Right lobe of liver (tissue), 4 donors: ENCODE measurements at regions not wholly inside any gene's neighbourhood (a gene's known extent, or its start where the extent isn't known, plus 50 kb on each side); places are given as distances from the start of the nearest gene placed in this dataset.

Experiments
- CTCF ChIP-seq, 4 donors: fragments of 200-600 bp in 3 of 4; fragments of 450-650 bp in 1 of 4; IDR thresholded peaks; one replicate each; pipeline versions ENCODE4 v1.5.1 to v1.8.0; 2016 to 2022; ENCODE audit warnings: antibody characterized with exemption in 4 of 4, mild to moderate bottlenecking in 2 of 4
- POLR2A ChIP-seq: fragments of 450-650 bp; IDR thresholded peaks from one replicate; pipeline ENCODE4 v1.6.1; 2017; ENCODE audit warnings: antibody characterized with exemption, mild to moderate bottlenecking
- donor health status: DM: no; HTN: no; CAD: no.
- donor health status: DM: no; HTN: no; CAD: no.
- donor health status: DM: no; HTN: yes; CAD: no.

GRCh38 chr4:167452922-167453430, 218.7 kb upstream of the SPOCK3 start:
- TF ChIP-seq CTCF (IDR thresholded peaks at IDR 0.05) (no peak), POLR2A (no peak)
